Stomach (tissue), 8 donors: ENCODE measurements at regions not wholly inside any gene's neighbourhood (a gene's known extent, or its start where the extent isn't known, plus 50 kb on each side); places are given as distances from the start of the nearest gene placed in this dataset.
"Not testable (repeated sequence)": the region's sequence is repeated elsewhere in the genome, so short reads cannot be mapped to it uniquely, and the experiment has no call there.

Experiments used
- DNase-seq, 2 donors: peaks; one replicate each; pipeline versions ENCODE4 v3.0.0 to v3.0.0-alpha.2; 2013 to 2019
- H3K27ac ChIP-seq, 5 donors: fragments of 200-600 bp in 4 of 5; sonication (generic) in 4 of 5; one replicate each; pipeline ENCODE4 v1.5.1; 2013 to 2019; ENCODE audit warnings: mild to moderate bottlenecking in 1 of 5, moderate library complexity in 1 of 5
- H3K27me3 ChIP-seq, 3 donors: fragments of 200-600 bp; sonication (generic); one replicate each; pipeline ENCODE4 v1.5.1; 2017 to 2019; ENCODE audit warnings: mixed run types in 1 of 3
- H3K36me3 ChIP-seq, 4 donors: fragments of 200-600 bp; sonication (generic); 1 replicate in 3 of 4; 2 replicates in 1 of 4; pipeline ENCODE4 v1.5.1; 2016 to 2019
- H3K4me1 ChIP-seq, 4 donors: fragments of 200-600 bp; sonication (generic); one replicate each; pipeline ENCODE4 v1.5.1; 2016 to 2019
- H3K4me3 ChIP-seq, 4 donors: fragments of 200-600 bp; sonication (generic) in 3 of 4; one replicate each; pipeline ENCODE4 v1.5.1; 2016 to 2019; ENCODE audit warnings: mild to moderate bottlenecking in 1 of 4
- H3K9me3 ChIP-seq, 4 donors: fragments of 200-600 bp; sonication (generic); one replicate each; pipeline ENCODE4 v1.5.1; 2016 to 2019
- WGBS, 5 donors: extraction: QIAGEN DNeasy Blood & Tissue Kit in 3 of 5; methylation state at CpG; one replicate each; pipeline versions ENCODE4 v1.1.5 to v1.1.7; 2013 to 2018; 5-methylcytosine and 5-hydroxymethylcytosine counted together
- intact Hi-C: fragments of 100-400 bp; cut with DNase I; formaldehyde crosslinking; loops from one replicate; pipeline ENCODE4 v1.15.1; 2023; ENCODE audit warnings: low total_unique reads
- donor health status: healthy with polysubstance abuse.
- donor health status: Bipolar disorder and iron deficiency.
- donor health status: healthy.

DNA sequence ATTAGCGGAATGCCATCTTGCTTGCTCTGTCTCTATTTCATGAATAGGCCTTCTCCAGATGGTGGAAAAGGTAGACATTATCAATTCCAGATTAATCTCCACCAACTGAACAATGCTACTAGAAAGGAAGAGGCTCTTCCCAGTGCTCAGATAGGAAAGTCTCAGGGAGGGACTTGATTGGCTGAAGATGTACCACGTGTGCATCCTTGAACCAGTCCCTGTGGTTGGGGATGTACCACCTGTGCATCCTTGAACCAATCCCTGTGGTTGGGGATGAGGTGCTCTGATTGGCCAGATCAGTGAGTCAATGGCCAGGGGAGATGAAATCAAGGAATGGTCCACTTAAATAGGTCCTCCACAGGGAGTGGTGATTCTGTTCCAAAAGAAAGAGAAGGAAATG lies 246.2 kb downstream of the NPIPA7 start:
- H3K27me3 ChIP-seq, H3K9me3 ChIP-seq, H3K4me1 ChIP-seq, intact Hi-C loops, DNase-seq, H3K4me3 ChIP-seq, H3K27ac ChIP-seq, H3K36me3 ChIP-seq: not testable (repeated sequence)
- 67 to 85% (median 82%) methylated on average over 1 of the region's 2 CpGs for WGBS, 5 donors

- H3K27ac ChIP-seq, H3K4me3 ChIP-seq, H3K4me1 ChIP-seq, H3K27me3 ChIP-seq, H3K36me3 ChIP-seq, DNase-seq, intact Hi-C loops, H3K9me3 ChIP-seq: not testable (repeated sequence)
- WGBS, 5 donors: 82 to 88% (median 86%) methylated on average over 6 of the region's 6 CpGs
These were observed 248.9 kb downstream of the NPIPA7 start for GRCh38 chr16:16627865-16628264.

DNA sequence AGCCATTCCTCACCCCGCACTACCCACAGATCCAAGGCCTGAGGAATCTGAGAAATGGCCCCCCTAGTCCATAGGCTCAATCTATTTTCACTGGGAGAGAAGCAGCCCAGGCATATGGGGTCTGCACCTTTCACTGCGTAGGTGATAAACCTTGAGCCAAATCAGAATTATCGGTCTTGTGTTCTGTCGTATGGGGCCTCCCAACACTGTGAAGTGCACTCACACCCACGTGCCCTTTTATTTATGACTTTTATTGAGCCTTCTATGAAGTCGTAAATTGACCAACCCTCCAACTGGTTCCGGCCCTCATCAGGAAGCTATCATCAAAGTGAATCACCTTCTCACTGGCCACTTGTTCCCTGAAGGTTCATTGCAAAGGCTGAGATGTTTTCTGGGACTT lies 259.3 kb downstream of the NPIPA7 start:
- H3K27ac ChIP-seq, H3K4me1 ChIP-seq, H3K9me3 ChIP-seq, intact Hi-C loops, H3K36me3 ChIP-seq, DNase-seq, H3K4me3 ChIP-seq: not testable (repeated sequence)
- 68 to 90% (median 75%) methylated on average over 4 to 7 of the region's 7 CpGs for WGBS, 5 donors
- H3K27me3 ChIP-seq: peaks cover 0 to 13% (median 6%) of the 10 kb centered on the region in 3 donors

DNA sequence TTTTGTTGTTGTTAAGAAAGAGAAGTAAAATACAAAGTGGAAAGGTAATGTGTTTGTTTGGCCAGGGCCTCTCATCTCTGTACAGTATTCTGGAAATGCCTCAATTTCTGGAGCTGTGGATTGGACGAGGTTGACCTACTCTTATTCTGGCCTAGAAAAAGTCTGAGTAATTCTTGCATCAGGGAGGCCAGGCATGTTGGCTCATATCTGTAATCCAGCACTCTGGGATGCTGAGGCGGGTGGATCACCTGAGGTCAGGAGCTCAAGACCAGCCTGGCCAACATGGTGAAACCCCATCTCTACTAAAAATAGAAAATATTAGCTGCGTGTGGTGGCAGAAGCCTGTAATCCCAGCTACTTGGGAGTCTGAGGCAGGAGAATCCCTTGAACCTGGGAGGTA lies 259.8 kb downstream of the NPIPA7 start:
- intact Hi-C loops, DNase-seq, H3K4me1 ChIP-seq, H3K36me3 ChIP-seq, H3K4me3 ChIP-seq, H3K27ac ChIP-seq: not testable (repeated sequence)
- peaks cover 0 to 11% (median 2%) of the 10 kb centered on the region in 4 donors for H3K9me3 ChIP-seq
- WGBS, 5 donors: 69 to 88% (median 83%) methylated on average over 1 to 3 of the region's 3 CpGs
- peaks cover 0 to 10% (median 6%) of the 10 kb centered on the region in 3 donors for H3K27me3 ChIP-seq

GRCh38 chr16:16643828-16644227 lies 264.9 kb downstream of the NPIPA7 start:
- 54 to 75% (median 68%) methylated on average over 1 of the region's 1 CpG for WGBS, 5 donors
- H3K36me3 ChIP-seq, H3K27ac ChIP-seq, H3K4me1 ChIP-seq, intact Hi-C loops, H3K27me3 ChIP-seq, DNase-seq, H3K4me3 ChIP-seq: not testable (repeated sequence)
- peaks cover 0 to 12% (median 3%) of the 10 kb centered on the region in 4 donors for H3K9me3 ChIP-seq

- intact Hi-C loops, H3K9me3 ChIP-seq, H3K36me3 ChIP-seq, DNase-seq, H3K27me3 ChIP-seq, H3K4me3 ChIP-seq, H3K27ac ChIP-seq, H3K4me1 ChIP-seq: not testable (repeated sequence)
- 0 to 33% (median 22%) methylated on average over 1 of the region's 4 CpGs; no CpG with 5 or more reads in 2 of the 5 donors for WGBS, 5 donors
These were observed 269.1 kb downstream of the NPIPA7 start for GRCh38 chr16:16648002-16648401.

- not testable (repeated sequence) for H3K27ac ChIP-seq
These were observed 293.4 kb downstream of the NPIPA7 start for GRCh38 chr16:16672180-16672812.

GRCh38 chr16:16674820-16675219 lies 295.9 kb downstream of the NPIPA7 start:
- H3K9me3 ChIP-seq, H3K4me1 ChIP-seq, H3K27ac ChIP-seq, H3K4me3 ChIP-seq, H3K36me3 ChIP-seq, intact Hi-C loops, H3K27me3 ChIP-seq, DNase-seq: not testable (repeated sequence)
- 76 to 81% (median 78%) methylated on average over 3 to 5 of the region's 9 CpGs; no CpG with 5 or more reads in 2 of the 5 donors for WGBS, 5 donors

More at GRCh38 chr16:16672180-16672812, 293.4 kb downstream of the NPIPA7 start:
- H3K27me3 ChIP-seq, DNase-seq, H3K36me3 ChIP-seq, H3K4me1 ChIP-seq, H3K4me3 ChIP-seq, intact Hi-C loops, H3K9me3 ChIP-seq: not testable (repeated sequence)
- no CpG with 5 or more reads among the region's 3 CpGs for WGBS, 5 donors

DNA sequence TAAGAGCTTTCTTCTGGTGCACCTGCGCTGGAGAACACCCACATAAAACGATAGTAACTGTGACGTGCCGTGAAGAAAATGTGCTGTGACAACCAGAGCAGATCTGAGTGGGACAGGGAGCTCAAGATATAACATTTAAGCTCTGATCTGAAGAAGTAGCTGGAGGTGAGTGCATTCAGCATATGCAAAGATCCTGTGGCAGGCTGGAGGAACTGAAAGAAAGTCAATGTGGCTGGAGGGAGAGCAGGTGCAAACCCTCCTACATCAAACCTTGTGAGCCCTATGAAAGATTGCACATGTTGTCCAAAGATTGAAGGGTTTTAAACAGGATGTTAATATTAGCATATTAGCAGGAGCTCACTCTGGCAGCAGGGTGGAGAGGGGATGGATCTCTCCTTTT lies 342.9 kb downstream of the NPIPA7 start:
- H3K4me1 ChIP-seq, H3K36me3 ChIP-seq, H3K4me3 ChIP-seq, H3K27ac ChIP-seq, H3K27me3 ChIP-seq, H3K9me3 ChIP-seq, intact Hi-C loops, DNase-seq: not testable (repeated sequence)
- WGBS, 5 donors: no CpG with 5 or more reads among the region's 4 CpGs

- DNase-seq, H3K27me3 ChIP-seq, H3K4me1 ChIP-seq, intact Hi-C loops, H3K27ac ChIP-seq, H3K4me3 ChIP-seq, H3K9me3 ChIP-seq, H3K36me3 ChIP-seq: not testable (repeated sequence)
- WGBS, 5 donors: 17 to 64% (median 59%) methylated on average over 1 to 2 of the region's 4 CpGs; no CpG with 5 or more reads in 2 of the 5 donors
These were observed 343.7 kb downstream of the NPIPA7 start for GRCh38 chr16:16722666-16723065.

- no CpG with 5 or more reads among the region's 6 CpGs for WGBS, 5 donors
- intact Hi-C loops, H3K27ac ChIP-seq, H3K4me3 ChIP-seq, H3K27me3 ChIP-seq, H3K9me3 ChIP-seq, H3K4me1 ChIP-seq, H3K36me3 ChIP-seq, DNase-seq: not testable (repeated sequence)
These were observed 345.0 kb downstream of the NPIPA7 start for GRCh38 chr16:16723819-16724519.

- H3K4me3 ChIP-seq, DNase-seq, H3K27ac ChIP-seq, H3K27me3 ChIP-seq, H3K4me1 ChIP-seq, H3K36me3 ChIP-seq, H3K9me3 ChIP-seq, intact Hi-C loops: not testable (repeated sequence)
- no CpG with 5 or more reads among the region's 2 CpGs for WGBS, 5 donors
These were observed 348.1 kb downstream of the NPIPA7 start for GRCh38 chr16:16727048-16727447.
